ENCODE measurements at regions not wholly inside any gene's neighbourhood (a gene's known extent, or its start where the extent isn't known, plus 50 kb on each side); places are given as distances from the start of the nearest gene placed in this dataset.

GRCh38 chr5:120771202-120771601, 307.1 kb downstream of the PRR16 start:
- TF ChIP-seq CTCF (IDR thresholded peaks at IDR 0.05) (no peak), POLR2A (IDR thresholded peaks at IDR 0.05) (no peak), EP300 (IDR thresholded peaks at IDR 0.05) (no peak)

All from sigmoid colon (tissue), 4 donors.